ENCODE measurements at regions not wholly inside any gene's neighbourhood (a gene's known extent, or its start where the extent isn't known, plus 50 kb on each side); places are given as distances from the start of the nearest gene placed in this dataset.

GRCh38 chr20:39123185-39123557 is 161.0 kb downstream of the DHX35 start:
- TF ChIP-seq EP300 (IDR thresholded peaks at IDR 0.05) (no peak), CTCF (IDR thresholded peaks at IDR 0.05) (no peak)

Measured in stomach (tissue), 4 donors.